Motor neuron (in vitro differentiated cells): ENCODE measurements at regions not wholly inside any gene's neighbourhood (a gene's known extent, or its start where the extent isn't known, plus 50 kb on each side); places are given as distances from the start of the nearest gene placed in this dataset.

Experiments
- ATAC-seq, 8 experiments: fragments of 200-7000 bp; cut with Tn5 transposase; replicated peaks in 6 of 8; 2 replicates each; pipeline ENCODE4 v1.8.0; 2021; ENCODE audit warnings: mild to moderate bottlenecking in 8 of 8, moderate library complexity in 8 of 8
- H3K27ac ChIP-seq, 2 donors: fragments of 250-450 bp; sonication (Bioruptor Pico); 2 replicates each; pipeline ENCODE4 v1.9.0; 2021; ENCODE audit warnings: antibody characterized with exemption in 2 of 2, mild to moderate bottlenecking in 2 of 2, moderate library complexity in 1 of 2
- H3K4me1 ChIP-seq, 2 donors: fragments of 250-450 bp; sonication (Bioruptor Pico); replicated peaks in 1 of 2; 2 replicates each; pipeline ENCODE4 v1.6.1; 2021; ENCODE audit warnings: antibody characterized with exemption in 2 of 2, mild to moderate bottlenecking in 2 of 2, moderate library complexity in 1 of 2
- H3K4me3 ChIP-seq, 5 donors: fragments of 250-450 bp; sonication (Bioruptor Pico); 2 replicates each; pipeline ENCODE4 v1.9.0; 2021; ENCODE audit warnings: antibody characterized with exemption in 5 of 5, mild to moderate bottlenecking in 5 of 5, moderate library complexity in 4 of 5
- WGBS, 10 experiments: fragments of 450-650 bp; shearing (Covaris generic); methylation state at CpG; one replicate each; pipeline ENCODE4 v1.0.0; 2022; 5-methylcytosine and 5-hydroxymethylcytosine counted together
- in situ Hi-C, 9 experiments: fragments of 400-800 bp; cut with MboI; loops; one replicate each; pipeline ENCODE4 v1.15.0; 2021; ENCODE audit warnings: low sequenced_read_pairs in 9 of 9, low pct_unique_long_range_greater_than_20kb in 2 of 9; ENCODE audit not compliant: unreplicated experiment in 9 of 9

GRCh38 chr1:25068316-25068715 lies 138.2 kb upstream of the RUNX3 start:
- H3K27ac ChIP-seq = no peak overlapping the region
- 24 to 100% (median 80%) methylated on average over 2 to 6 of the region's 6 CpGs; no CpG with 5 or more reads in 2 of the 10 experiments for WGBS, 10 experiments
- peaks cover 16 to 24% of the 10 kb centered on the region in 2 donors for H3K4me1 ChIP-seq
- in situ Hi-C loops = no loop called here
- ATAC-seq = no peak
- no peak overlapping the region for H3K4me3 ChIP-seq

DNA sequence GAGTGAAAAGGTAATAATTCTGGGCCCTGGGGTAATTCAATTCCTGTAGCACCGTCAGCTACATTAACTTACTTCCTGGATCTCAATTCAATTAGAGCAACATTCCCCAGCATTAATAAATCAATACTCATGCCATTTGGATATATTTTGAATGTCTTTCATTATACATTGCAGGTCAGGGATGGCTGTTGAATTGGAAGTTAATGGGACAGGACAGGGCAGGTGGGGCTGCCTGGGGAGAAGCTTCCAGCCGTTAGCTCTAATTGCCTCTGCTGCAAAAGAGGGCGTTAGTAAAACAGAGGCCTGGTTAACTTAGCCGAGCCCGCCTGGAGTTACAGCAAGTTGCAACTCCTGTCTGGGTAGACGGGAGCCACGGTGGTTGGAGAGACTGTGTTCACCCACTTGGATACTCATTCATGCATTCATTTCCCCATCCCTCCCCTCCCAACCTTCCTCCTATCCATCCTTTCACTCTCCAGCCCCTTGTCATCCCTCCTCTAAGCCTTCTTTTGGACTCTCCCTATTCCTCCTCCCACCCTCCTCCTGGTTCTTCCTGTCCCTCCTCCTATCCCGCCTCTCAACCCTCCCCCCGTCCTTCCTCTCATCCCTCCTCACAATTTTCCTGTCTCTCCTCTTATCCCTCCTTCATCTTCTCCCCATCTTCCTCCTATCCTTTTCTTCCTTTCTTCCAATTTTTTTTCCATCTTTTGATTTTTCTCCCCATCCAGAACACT lies 137.6 kb upstream of the RUNX3 start:
- Histone ChIP-seq H3K4me1 (peaks cover 16 to 24% of the 10 kb centered on the region in 2 donors), H3K4me3 (no peak overlapping the region), H3K27ac (no peak overlapping the region)
- ATAC-seq = peak in 5 of 8 experiments; percentile 37 to 83 (median 64)
- in situ Hi-C loops = no loop called here
- WGBS, 10 experiments = 37 to 100% (median 74%) methylated on average over 1 to 7 of the region's 9 CpGs; no CpG with 5 or more reads in 1 of the 10 experiments

- no peak overlapping the region for H3K4me3 ChIP-seq
- peaks cover 16 to 24% of the 10 kb centered on the region in 2 donors for H3K4me1 ChIP-seq
- 20 to 77% (median 66%) methylated on average over 2 to 7 of the region's 12 CpGs; no CpG with 5 or more reads in 2 of the 10 experiments for WGBS, 10 experiments
- in situ Hi-C loops = no loop called here
- H3K27ac ChIP-seq = no peak overlapping the region
- peak in 4 of 8 experiments; percentile 24 to 55 (median 37) for ATAC-seq
These were observed 136.8 kb upstream of the RUNX3 start for GRCh38 chr1:25066731-25067517.

DNA sequence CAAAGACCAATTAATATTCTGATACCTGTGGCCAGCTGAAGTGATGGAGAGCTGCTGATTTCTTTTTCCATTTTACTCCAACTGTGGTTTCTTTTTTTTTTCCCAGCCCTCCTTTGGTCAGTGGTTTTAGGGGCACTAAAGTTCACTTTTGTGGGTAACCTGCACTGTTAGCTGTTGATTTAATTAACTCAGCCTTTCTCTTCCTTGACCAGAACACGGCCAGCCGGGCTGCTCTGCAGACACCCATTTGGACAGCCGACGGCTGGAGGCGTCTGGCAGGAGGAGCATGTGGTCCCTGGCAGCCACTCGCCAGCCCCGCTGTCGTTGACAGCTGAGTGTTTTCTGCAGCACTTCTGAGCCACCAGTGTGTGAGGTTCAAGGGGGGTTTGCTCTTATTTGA lies 136.2 kb upstream of the RUNX3 start:
- ATAC-seq = peak in 7 of 8 experiments; percentile 19 to 45 (median 33)
- WGBS, 10 experiments = 0 to 73% (median 30%) methylated on average over 1 to 8 of the region's 8 CpGs; no CpG with 5 or more reads in 2 of the 10 experiments
- Histone ChIP-seq H3K27ac (no peak overlapping the region), H3K4me1 (peaks cover 16 to 24% of the 10 kb centered on the region in 2 donors), H3K4me3 (no peak overlapping the region)
- in situ Hi-C loops = no loop called here

GRCh38 chr1:25065795-25066238 lies 135.7 kb upstream of the RUNX3 start:
- in situ Hi-C loops = no loop called here
- WGBS, 10 experiments = 0 to 90% (median 67%) methylated on average over 2 to 12 of the region's 18 CpGs; no CpG with 5 or more reads in 5 of the 10 experiments
- no peak overlapping the region for H3K27ac ChIP-seq
- no peak overlapping the region for H3K4me3 ChIP-seq
- peaks cover 16 to 24% of the 10 kb centered on the region in 2 donors for H3K4me1 ChIP-seq
- peak; percentile 34 to 93 (median 78) for ATAC-seq

GRCh38 chr1:25065321-25065721 lies 135.2 kb upstream of the RUNX3 start:
- Histone ChIP-seq H3K4me1 (peaks cover 16 to 24% of the 10 kb centered on the region in 2 donors), H3K27ac (no peak overlapping the region), H3K4me3 (no peak overlapping the region)
- in situ Hi-C loops = no loop called here
- WGBS, 10 experiments = 50 to 100% (median 74%) methylated on average over 1 to 3 of the region's 8 CpGs; no CpG with 5 or more reads in 4 of the 10 experiments
- ATAC-seq = peak in 6 of 8 experiments; percentile 8 to 36 (median 22)

GRCh38 chr1:25064465-25065240 lies 134.6 kb upstream of the RUNX3 start:
- 60 to 100% (median 78%) methylated on average over 1 to 7 of the region's 7 CpGs for WGBS, 10 experiments
- H3K4me3 ChIP-seq = no peak overlapping the region
- peaks cover 16 to 24% of the 10 kb centered on the region in 2 donors for H3K4me1 ChIP-seq
- no peak for ATAC-seq
- in situ Hi-C loops = no loop called here
- H3K27ac ChIP-seq = no peak overlapping the region

GRCh38 chr1:25063591-25064416 lies 133.7 kb upstream of the RUNX3 start:
- Histone ChIP-seq H3K27ac (no peak overlapping the region), H3K4me3 (no peak overlapping the region), H3K4me1 (peaks cover 16 to 24% of the 10 kb centered on the region in 2 donors)
- in situ Hi-C loops = no loop called here
- no peak for ATAC-seq
- 37 to 94% (median 80%) methylated on average over 1 to 9 of the region's 10 CpGs; no CpG with 5 or more reads in 1 of the 10 experiments for WGBS, 10 experiments

- Histone ChIP-seq H3K4me1 (peaks cover 11 to 17% of the 10 kb centered on the region in 2 donors), H3K27ac (no peak overlapping the region), H3K4me3 (no peak overlapping the region)
- in situ Hi-C loops = no loop called here
- 40 to 88% (median 82%) methylated on average over 1 of the region's 4 CpGs; no CpG with 5 or more reads in 4 of the 10 experiments for WGBS, 10 experiments
- ATAC-seq = no peak
These were observed 132.7 kb upstream of the RUNX3 start for GRCh38 chr1:25062621-25063255.

DNA sequence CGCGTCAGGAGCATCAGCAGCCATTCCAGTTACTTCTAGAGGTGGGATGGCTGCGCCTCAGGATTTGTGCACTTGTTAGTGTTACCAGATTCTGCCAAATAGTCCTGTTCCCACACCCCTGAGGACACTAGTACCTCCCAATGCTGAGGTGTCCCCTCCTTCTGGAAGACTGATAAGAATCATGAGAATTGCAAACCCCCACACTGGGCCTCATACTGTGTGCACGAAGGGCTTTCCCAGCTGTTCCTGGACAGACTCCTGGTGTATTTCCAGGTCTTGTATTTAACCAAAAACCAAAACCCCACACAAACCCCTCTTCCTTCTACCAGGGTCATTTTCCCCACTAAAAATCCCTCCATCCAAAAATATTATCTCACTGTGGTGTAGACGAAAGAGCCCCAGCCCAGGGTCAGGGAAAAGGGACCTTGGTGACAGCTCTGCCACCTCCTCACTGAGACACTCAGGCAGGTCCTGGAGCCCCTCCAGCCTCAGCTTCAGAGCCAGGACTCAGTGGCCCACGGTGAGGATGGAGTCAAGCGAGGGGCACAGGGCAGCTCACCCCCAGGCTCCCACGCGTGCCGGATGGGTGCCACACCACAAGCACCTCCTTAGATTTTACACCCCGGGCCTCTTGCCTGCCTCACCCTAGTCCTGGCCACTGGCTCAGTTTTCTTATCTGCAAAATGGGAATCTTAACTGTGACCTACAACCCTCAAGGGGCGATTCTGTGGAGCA lies 131.4 kb upstream of the RUNX3 start:
- 23 to 100% (median 80%) methylated on average over 1 to 7 of the region's 12 CpGs; no CpG with 5 or more reads in 3 of the 10 experiments for WGBS, 10 experiments
- Histone ChIP-seq H3K4me1 (peaks cover 6 to 9% of the 10 kb centered on the region in 2 donors), H3K4me3 (no peak overlapping the region), H3K27ac (no peak overlapping the region)
- in situ Hi-C loops = no loop called here
- no peak for ATAC-seq

DNA sequence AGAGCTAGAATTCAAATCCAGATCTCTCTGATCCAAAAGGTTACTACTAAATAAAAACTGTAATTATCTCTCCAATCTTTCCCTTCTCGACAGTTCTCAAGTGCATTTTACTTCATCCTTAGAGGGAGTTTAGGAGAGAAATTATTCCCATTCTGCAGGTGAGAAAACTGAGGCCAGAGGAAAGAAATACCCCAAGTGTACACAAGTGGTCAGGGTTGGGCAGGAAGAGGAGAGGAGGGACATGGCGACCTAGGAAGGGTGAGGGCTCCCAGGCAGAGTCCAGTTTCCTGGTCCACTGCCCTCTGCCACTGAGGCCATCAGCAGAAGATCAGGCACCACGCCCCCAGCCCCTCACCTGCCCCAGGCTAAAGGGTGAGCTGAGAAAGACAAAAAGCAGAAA lies 127.1 kb upstream of the RUNX3 start:
- Histone ChIP-seq H3K4me3 (no peak overlapping the region), H3K4me1 (peaks cover 0 to 7% of the 10 kb centered on the region in 2 donors), H3K27ac (no peak overlapping the region)
- 38 to 86% (median 77%) methylated on average over 1 to 3 of the region's 3 CpGs; no CpG with 5 or more reads in 2 of the 10 experiments for WGBS, 10 experiments
- ATAC-seq = no peak
- in situ Hi-C loops = no loop called here
